GM12865 (cell line): ENCODE measurements at regions not wholly inside any gene's neighbourhood (a gene's known extent, or its start where the extent isn't known, plus 50 kb on each side); places are given as distances from the start of the nearest gene placed in this dataset.

ENCODE experiments used
- DNase-seq: peaks from one replicate; pipeline ENCODE4 v3.0.0; 2010; ENCODE audit warnings: low read depth
- H3K4me3 ChIP-seq: 2 replicates; pipeline ENCODE4 v1.5.1; 2011; ENCODE audit warnings: mild to moderate bottlenecking, low read depth, low read length, control low read depth
- CTCF ChIP-seq: IDR thresholded peaks from 2 replicates; pipeline ENCODE4 v1.5.1; 2011; ENCODE audit warnings: low read length, control low read depth, low read depth, inconsistent platforms; ENCODE audit not compliant: insufficient read depth; ENCODE audit errors: missing control alignments

GRCh38 chr2:221655300-221655699 lies 83.2 kb upstream of the EPHA4 start:
- no peak overlapping the region for H3K4me3 ChIP-seq
- DNase-seq: no peak
- no peak for TF ChIP-seq CTCF

GRCh38 chr2:221653182-221653581 lies 81.1 kb upstream of the EPHA4 start:
- no peak for DNase-seq
- H3K4me3 ChIP-seq: no peak overlapping the region
- no peak for TF ChIP-seq CTCF

- no peak for TF ChIP-seq CTCF
- no peak overlapping the region for H3K4me3 ChIP-seq
- DNase-seq: no peak
Measured at GRCh38 chr2:221649051-221649775, 77.1 kb upstream of the EPHA4 start.

GRCh38 chr2:221642447-221642846 lies 70.3 kb upstream of the EPHA4 start:
- TF ChIP-seq CTCF: no peak
- H3K4me3 ChIP-seq: no peak overlapping the region
- no peak for DNase-seq

GRCh38 chr2:221641181-221641871 lies 69.2 kb upstream of the EPHA4 start:
- no peak for DNase-seq
- no peak for TF ChIP-seq CTCF
- H3K4me3 ChIP-seq: no peak overlapping the region

GRCh38 chr2:221640686-221641085 lies 68.6 kb upstream of the EPHA4 start:
- H3K4me3 ChIP-seq: no peak overlapping the region
- no peak for TF ChIP-seq CTCF
- DNase-seq: no peak
